ENCODE measurements at regions not wholly inside any gene's neighbourhood (a gene's known extent, or its start where the extent isn't known, plus 50 kb on each side); places are given as distances from the start of the nearest gene placed in this dataset.
"Not testable (repeated sequence)": the region's sequence is repeated elsewhere in the genome, so short reads cannot be mapped to it uniquely, and the experiment has no call there.

GRCh38 chr20:11452326-11452725, 465.4 kb upstream of the BTBD3 start:
- DNase-seq (ENCODE audit: low read depth) = no peak

- peak; percentile 21 for DNase-seq (ENCODE audit: low read depth)
Measured at GRCh38 chr20:11453430-11453829, 464.3 kb upstream of the BTBD3 start.

DNA sequence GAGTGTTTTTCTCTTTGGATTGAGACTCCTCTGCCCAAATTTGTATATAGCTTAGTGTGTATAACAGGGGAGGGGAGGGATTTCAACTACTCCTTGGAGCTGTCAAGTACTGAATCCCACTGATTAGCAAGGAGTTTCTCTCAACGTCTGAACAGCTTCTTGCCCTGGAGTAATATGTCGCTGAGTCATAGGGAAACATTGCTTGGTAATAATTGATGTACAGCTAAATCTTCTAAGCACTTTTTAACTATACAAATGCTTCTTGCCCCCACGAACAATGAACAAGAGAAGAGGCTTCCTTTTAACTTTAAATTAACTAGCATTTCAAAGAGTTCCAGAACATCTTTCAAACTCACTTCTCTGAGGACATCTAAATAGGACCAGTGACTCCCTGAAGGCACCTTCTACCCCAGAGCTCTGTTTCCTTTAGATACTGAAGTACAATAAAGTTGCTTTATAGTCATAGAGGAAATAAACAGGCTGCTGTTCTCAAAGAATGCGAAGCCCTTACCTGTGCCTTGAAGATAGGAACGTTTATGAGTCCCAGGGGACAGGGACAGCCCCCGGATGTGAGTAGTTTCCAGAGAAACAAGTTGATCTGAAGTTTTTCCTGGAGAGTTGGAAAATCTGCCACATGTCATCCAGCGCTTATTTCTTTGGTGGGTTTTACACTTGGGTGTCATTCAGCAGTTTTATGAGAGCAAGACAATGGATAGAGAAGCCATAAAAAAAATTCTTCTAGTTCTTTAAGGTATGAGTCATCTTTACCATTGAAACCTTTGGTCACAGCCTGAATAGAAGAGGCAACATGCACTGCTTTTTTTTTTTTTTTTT, 462.5 kb upstream of the BTBD3 start:
- DNase-seq (ENCODE audit: low read depth) = no peak

GRCh38 chr20:11457488-11457887, 460.2 kb upstream of the BTBD3 start:
- no peak for DNase-seq (ENCODE audit: low read depth)

DNA sequence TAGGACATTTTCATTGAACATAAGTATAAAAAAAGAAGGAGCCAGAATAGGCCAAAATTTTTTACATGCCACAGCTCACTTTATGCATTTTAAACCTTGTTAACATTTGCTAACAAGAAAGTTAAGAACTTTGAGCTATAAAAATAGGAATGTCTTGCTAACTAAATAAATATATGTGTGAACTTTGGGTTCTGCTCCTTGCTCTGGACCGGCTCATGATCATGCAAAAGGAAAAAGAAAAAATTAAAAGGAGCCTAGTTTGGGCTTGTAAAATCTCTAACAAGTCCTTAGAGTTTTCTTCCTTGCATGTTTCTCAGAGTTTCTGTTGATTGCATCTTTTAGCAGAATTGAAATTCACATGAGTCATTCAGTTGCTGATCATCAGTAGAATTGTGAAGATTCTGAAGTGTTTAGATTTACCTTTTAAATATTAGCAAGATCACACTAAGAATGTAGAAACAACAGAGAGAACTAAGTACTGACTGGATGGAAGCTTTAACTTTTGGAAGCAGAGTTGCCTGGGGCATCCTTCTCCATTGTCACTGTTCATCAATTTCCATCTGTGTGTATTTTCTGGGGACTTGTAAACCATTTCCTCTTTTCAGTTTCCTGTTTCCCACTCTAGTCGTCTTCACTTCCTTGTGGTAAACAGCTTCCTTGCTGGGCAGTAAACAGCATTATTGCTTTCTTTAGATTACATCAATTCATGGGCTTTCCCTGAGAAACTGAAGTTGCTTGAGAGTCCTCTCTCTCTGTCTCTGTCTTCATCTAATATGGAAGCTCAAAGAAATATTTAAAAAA, 458.4 kb upstream of the BTBD3 start:
- no peak for DNase-seq (ENCODE audit: low read depth)

DNA sequence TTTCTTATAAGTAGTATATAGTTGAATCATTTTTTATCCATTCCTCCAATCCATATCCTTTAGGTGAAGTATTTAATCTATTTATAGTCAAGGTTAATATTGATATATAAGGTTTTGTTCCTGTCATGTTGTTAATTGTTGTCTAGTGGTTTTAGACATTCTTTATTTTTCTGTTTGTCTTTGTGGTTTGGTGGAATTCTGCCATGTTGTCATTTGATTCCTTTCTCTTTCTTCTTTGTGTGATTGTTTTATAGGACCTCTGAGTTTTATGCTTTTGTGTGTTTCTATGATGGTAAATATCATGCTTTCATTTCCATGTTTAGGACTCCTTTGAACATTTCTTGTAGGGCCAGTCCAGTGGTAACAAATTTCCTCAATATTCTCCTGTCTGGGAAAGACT, 450.3 kb upstream of the BTBD3 start:
- DNase-seq (ENCODE audit: low read depth) = no peak

DNA sequence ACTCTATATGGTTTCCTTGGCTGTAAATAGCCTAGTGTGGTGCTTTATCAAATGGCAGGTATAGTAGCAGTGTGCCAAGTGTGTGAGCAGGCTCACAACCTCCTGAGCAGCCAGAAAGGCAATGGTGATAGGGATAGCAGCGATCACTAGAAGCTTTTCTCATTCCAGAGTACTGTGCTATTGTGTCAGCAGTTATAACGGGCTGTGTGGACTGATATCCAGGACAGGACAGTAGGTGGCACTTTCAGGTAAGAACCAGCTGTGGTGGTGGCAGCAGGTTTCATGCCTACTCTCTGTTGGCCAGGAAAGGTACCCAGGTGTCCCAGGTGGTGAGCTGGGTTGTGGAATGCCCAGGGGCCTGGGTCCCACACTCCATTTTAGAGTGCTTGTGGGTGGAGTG, 448.8 kb upstream of the BTBD3 start:
- no peak for DNase-seq (ENCODE audit: low read depth)

- no peak for DNase-seq (ENCODE audit: low read depth)
Measured at GRCh38 chr20:11469795-11470435, 447.8 kb upstream of the BTBD3 start.

DNA sequence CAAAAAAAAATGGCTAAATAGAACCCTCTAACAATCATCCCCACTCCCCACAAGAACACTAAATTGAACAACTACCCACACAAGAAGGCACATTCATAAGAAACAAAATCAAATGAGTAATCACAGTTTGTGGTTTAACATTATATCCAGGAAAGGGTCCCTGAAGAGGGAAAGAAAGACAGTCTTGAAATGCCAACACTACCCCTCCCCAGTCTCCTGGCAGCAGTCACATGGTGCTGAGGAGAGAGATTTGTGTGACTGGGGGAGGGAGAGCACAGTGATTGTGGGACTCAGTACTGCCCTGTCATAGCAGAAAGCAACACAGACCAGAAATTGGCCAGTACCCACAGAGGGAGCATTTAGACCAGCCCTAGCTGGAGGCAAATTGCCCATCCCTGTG, 443.7 kb upstream of the BTBD3 start:
- no peak for DNase-seq (ENCODE audit: low read depth)

GRCh38 chr20:11483697-11484096, 434.0 kb upstream of the BTBD3 start:
- DNase-seq (ENCODE audit: low read depth) = no peak

DNA sequence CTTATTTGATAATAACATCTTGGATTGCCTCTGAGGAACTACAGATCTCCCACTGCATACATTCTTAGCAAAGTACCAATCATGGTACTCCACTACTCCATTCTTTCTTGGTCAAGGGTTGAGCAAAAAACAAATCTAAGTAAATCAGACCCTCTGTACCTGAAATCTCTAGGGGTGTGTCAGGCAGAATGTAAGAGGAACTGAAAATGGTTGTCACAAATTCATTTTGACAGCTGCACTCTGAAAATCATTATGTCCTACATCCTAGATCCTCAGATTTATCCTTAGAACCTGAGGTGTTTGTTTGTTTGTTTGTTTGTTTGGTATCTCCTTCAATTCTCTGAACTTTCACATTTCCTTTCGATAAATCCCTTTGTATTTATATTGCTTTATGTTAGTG, 433.2 kb upstream of the BTBD3 start:
- DNase-seq (ENCODE audit: low read depth) = no peak

- peak; percentile 93 for DNase-seq (ENCODE audit: low read depth)
Measured at GRCh38 chr20:11492386-11492785, 425.3 kb upstream of the BTBD3 start.

- no peak for DNase-seq (ENCODE audit: low read depth)
Measured at GRCh38 chr20:11492846-11493245, 424.8 kb upstream of the BTBD3 start.

- no peak for DNase-seq (ENCODE audit: low read depth)
Measured at GRCh38 chr20:11496380-11496779, 421.3 kb upstream of the BTBD3 start.

DNA sequence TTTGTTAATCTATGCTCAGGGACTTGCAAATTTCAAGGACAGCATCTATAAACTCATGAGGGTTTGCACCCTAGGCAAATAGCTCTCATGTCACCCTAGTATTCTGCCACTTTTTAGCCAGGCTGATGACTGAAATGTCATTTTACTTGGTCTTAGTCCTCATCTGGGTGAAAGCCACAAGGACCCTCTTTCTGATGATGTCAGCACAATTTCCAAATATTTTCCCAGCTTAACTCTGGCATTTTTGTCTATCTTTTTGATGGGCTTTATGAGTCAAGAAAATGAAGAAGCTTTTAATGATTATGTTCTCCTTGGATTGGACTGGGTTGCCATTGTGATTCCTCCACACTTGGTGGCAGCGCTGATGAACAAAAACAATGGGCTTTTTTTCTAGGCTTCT, 420.1 kb upstream of the BTBD3 start:
- no peak for DNase-seq (ENCODE audit: low read depth)

DNA sequence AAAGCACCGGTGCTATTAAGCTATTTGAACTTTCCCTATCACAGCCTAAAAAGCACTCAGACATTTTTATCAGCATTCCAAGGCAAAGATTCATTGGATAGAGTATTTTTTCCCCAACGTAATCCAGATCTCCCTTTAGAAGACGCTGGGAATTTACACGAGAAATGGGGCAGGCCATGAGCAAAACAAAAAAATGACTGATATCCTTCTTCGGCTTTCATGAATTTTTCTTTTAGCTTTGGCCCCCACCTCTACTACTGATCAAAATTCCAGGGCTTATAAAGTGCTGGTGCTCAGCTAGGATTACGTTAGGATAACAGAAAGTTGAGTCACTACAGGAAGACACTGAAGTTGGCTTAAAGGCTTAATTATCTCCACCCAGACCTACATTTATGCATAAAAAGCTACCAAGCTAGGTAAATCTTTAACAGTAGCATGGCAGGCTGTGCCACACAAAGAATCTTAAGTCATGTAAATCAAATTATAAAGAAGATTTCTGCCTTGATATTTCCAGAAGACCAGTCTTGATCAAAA, 418.5 kb upstream of the BTBD3 start:
- no peak for DNase-seq (ENCODE audit: low read depth)

DNA sequence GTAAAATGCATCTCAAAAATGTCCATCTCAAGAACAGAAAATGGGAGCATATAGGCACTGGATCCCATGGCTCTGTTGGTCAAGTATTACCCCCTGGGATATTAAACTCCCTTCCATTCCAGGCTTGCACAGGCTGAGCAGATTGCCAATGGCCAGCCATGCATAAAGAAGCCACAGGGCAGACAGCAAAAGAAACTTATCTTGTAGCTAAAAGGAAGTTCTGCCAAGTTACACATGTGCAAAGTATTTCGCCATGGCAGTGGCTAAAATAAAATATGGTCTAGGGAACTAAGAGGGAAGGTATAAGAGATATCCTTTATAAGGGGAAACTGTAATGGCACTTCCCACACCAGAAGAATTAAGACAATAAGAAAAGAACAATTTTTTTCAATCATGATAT, 415.6 kb upstream of the BTBD3 start:
- DNase-seq (ENCODE audit: low read depth) = no peak

- DNase-seq (ENCODE audit: low read depth) = no peak
Measured at GRCh38 chr20:11502671-11503070, 415.0 kb upstream of the BTBD3 start.

- no peak for DNase-seq (ENCODE audit: low read depth)
Measured at GRCh38 chr20:11509776-11510175, 407.9 kb upstream of the BTBD3 start.

GRCh38 chr20:11511821-11512220, 405.9 kb upstream of the BTBD3 start:
- no peak for DNase-seq (ENCODE audit: low read depth)

DNA sequence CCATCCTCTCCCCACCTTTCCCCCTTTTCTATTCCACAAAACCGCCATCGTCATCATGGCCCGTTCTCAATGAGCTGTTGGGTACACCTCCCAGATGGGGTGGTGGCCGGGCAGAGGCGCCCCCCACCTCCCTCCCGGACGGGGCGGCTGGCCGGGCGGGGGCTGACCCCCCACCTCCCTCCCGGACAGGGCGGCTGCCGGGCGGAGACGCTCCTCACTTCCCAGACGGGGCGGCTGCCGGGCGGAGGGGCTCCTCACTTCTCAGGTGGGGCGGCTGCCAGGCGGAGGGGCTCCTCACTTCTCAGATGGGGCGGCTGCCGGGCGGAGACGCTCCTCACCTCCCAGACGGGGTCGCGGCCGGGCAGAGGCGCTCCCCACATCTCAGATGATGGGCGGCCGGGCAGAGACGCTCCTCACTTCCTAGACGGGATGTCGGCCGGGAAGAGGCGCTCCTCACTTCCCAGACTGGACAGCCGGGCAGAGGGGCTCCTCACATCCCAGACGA, 404.4 kb upstream of the BTBD3 start:
- not testable (repeated sequence) for DNase-seq (ENCODE audit: low read depth)

GRCh38 chr20:11516448-11516847, 401.2 kb upstream of the BTBD3 start:
- no peak for DNase-seq (ENCODE audit: low read depth)

Data from CMK (cell line).